ENCODE measurements at regions not wholly inside any gene's neighbourhood (a gene's known extent, or its start where the extent isn't known, plus 50 kb on each side); places are given as distances from the start of the nearest gene placed in this dataset.

GRCh38 chr14:95410838-95411237, 91.1 kb upstream of the CLMN start:
- DNase-seq (ENCODE audit: low spot score), result no peak

- DNase-seq (ENCODE audit: low spot score), result no peak
These were observed 90.0 kb upstream of the CLMN start for GRCh38 chr14:95409477-95410272.

- DNase-seq (ENCODE audit: low spot score), result no peak
These were observed 89.2 kb upstream of the CLMN start for GRCh38 chr14:95408731-95409476.

GRCh38 chr14:95407354-95407753, 87.6 kb upstream of the CLMN start:
- DNase-seq (ENCODE audit: low spot score), result no peak

- no peak for DNase-seq (ENCODE audit: low spot score)
These were observed 87.1 kb upstream of the CLMN start for GRCh38 chr14:95406756-95407277.

GRCh38 chr14:95404583-95404982, 84.9 kb upstream of the CLMN start:
- DNase-seq (ENCODE audit: low spot score), result no peak

- DNase-seq (ENCODE audit: low spot score), result no peak
These were observed 82.9 kb upstream of the CLMN start for GRCh38 chr14:95402578-95402977.

GRCh38 chr14:95402176-95402575, 82.5 kb upstream of the CLMN start:
- no peak for DNase-seq (ENCODE audit: low spot score)

- DNase-seq (ENCODE audit: low spot score), result no peak
These were observed 79.2 kb upstream of the CLMN start for GRCh38 chr14:95398630-95399547.

GRCh38 chr14:95397325-95397724, 77.6 kb upstream of the CLMN start:
- no peak for DNase-seq (ENCODE audit: low spot score)

GRCh38 chr14:95396221-95396620, 76.5 kb upstream of the CLMN start:
- DNase-seq (ENCODE audit: low spot score), result no peak

- no peak for DNase-seq (ENCODE audit: low spot score)
These were observed 75.5 kb upstream of the CLMN start for GRCh38 chr14:95395098-95395737.

- DNase-seq (ENCODE audit: low spot score), result no peak
These were observed 74.8 kb upstream of the CLMN start for GRCh38 chr14:95394297-95395097.

GRCh38 chr14:95392841-95393240, 73.1 kb upstream of the CLMN start:
- DNase-seq (ENCODE audit: low spot score), result no peak

GRCh38 chr14:95391331-95391730, 71.6 kb upstream of the CLMN start:
- no peak for DNase-seq (ENCODE audit: low spot score)

GRCh38 chr14:95389471-95390011, 69.8 kb upstream of the CLMN start:
- DNase-seq (ENCODE audit: low spot score), result no peak

- no peak for DNase-seq (ENCODE audit: low spot score)
These were observed 69.0 kb upstream of the CLMN start for GRCh38 chr14:95388699-95389098.

- DNase-seq (ENCODE audit: low spot score), result no peak
These were observed 68.2 kb upstream of the CLMN start for GRCh38 chr14:95387826-95388445.

- no peak for DNase-seq (ENCODE audit: low spot score)
These were observed 66.9 kb upstream of the CLMN start for GRCh38 chr14:95386536-95387095.

GRCh38 chr14:95385701-95386100, 66.0 kb upstream of the CLMN start:
- DNase-seq (ENCODE audit: low spot score), result no peak
